Esophagus muscularis mucosa (tissue), 4 donors: ENCODE measurements at regions not wholly inside any gene's neighbourhood (a gene's known extent, or its start where the extent isn't known, plus 50 kb on each side); places are given as distances from the start of the nearest gene placed in this dataset.
"Not testable (repeated sequence)": the region's sequence is repeated elsewhere in the genome, so short reads cannot be mapped to it uniquely, and the experiment has no call there.

Experiments used
- DNase-seq: peaks from one replicate; pipeline ENCODE4 v3.0.0-alpha.2; 2017; ENCODE audit errors: extremely low spot score
- H3K27ac ChIP-seq, 4 donors: fragments of 200-600 bp; sonication (generic); replicated peaks in 1 of 4; 1 replicate in 3 of 4; 2 replicates in 1 of 4; pipeline ENCODE4 v1.5.1; 2016 to 2019; ENCODE audit warnings: mild to moderate bottlenecking in 1 of 4
- H3K27me3 ChIP-seq, 4 donors: fragments of 200-600 bp; sonication (generic); one replicate each; pipeline versions ENCODE4 v1.5.1 to v1.6.0; 2016 to 2019
- H3K36me3 ChIP-seq, 4 donors: fragments of 200-600 bp; sonication (generic); one replicate each; pipeline ENCODE4 v1.5.1; 2016 to 2019
- H3K4me1 ChIP-seq, 4 donors: fragments of 200-600 bp; sonication (generic); one replicate each; pipeline ENCODE4 v1.5.1; 2016 to 2019
- H3K4me3 ChIP-seq, 4 donors: fragments of 200-600 bp; sonication (generic); 1 replicate in 2 of 4; 2 replicates in 2 of 4; pipeline ENCODE4 v1.5.1; 2016 to 2019; ENCODE audit warnings: mild to moderate bottlenecking in 4 of 4, moderate library complexity in 1 of 4
- H3K9me3 ChIP-seq, 4 donors: fragments of 200-600 bp; sonication (generic); 1 replicate in 3 of 4; 2 replicates in 1 of 4; pipeline ENCODE4 v1.5.1; 2016 to 2019
- EP300 ChIP-seq: sonication (generic); formaldehyde crosslinking; IDR thresholded peaks from one replicate; pipeline ENCODE4 v1.6.1; 2017; ENCODE audit warnings: antibody characterized with exemption
- POLR2A ChIP-seq: fragments of 450-650 bp; IDR thresholded peaks from one replicate; pipeline ENCODE4 v1.6.1; 2017; ENCODE audit warnings: antibody characterized with exemption, moderate library complexity, mild to moderate bottlenecking, low read depth
- POLR2AphosphoS5 ChIP-seq, 2 donors: sonication (generic); formaldehyde crosslinking; IDR thresholded peaks; one replicate each; pipeline ENCODE4 v1.6.1; 2017; ENCODE audit warnings: antibody characterized with exemption in 2 of 2
- WGBS: methylation state at CpG from one replicate; pipeline ENCODE4 v1.1.5; 2018; 5-methylcytosine and 5-hydroxymethylcytosine counted together
- intact Hi-C: fragments of 100-400 bp; cut with DNase I; formaldehyde crosslinking; loops from one replicate; pipeline ENCODE4 v1.15.1; 2023
- TF ChIP-seq, protein P1 (sequence below), 3 experiments: fragments of 200-600 bp in 2 of 3; fragments of 450-650 bp in 1 of 3; sonication (generic) in 2 of 3; IDR thresholded peaks; one replicate each; pipeline ENCODE4 v1.5.1; 2017 to 2019; ENCODE audit warnings: antibody characterized with exemption in 3 of 3, mild to moderate bottlenecking in 2 of 3, moderate library complexity in 1 of 3

DNA sequence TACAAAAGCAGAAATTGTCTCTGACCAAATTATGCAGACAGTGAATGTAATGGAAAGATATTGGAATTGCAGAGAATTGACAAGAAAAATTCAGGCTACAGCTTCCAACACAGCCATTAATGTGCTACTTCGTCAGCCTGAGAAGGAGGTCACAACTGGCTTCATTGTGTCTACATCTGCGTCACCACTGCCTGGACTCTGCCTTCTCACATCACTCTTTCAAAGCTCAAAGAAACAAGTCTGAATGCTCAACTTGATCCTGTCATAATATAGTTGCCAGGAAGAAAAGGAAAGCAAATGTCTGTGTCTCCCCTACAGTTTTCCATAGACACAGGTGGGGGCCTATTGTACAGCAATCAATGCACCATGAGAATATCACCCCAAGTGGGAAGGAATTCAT lies 806.5 kb upstream of the CDH10 start:
- Histone ChIP-seq H3K36me3 (no peaks in the 10 kb centered on the region), H3K9me3 (no peaks in the 10 kb centered on the region), H3K4me3 (no peak overlapping the region), H3K4me1 (no peaks in the 10 kb centered on the region), H3K27me3 (no peaks in the 10 kb centered on the region), H3K27ac (no peak overlapping the region)
- no peak for DNase-seq
- TF ChIP-seq EP300 (no peak), POLR2AphosphoS5 (IDR thresholded peaks at IDR 0.05) (no peak), POLR2A (no peak)
- TF ChIP-seq, protein P1, sequence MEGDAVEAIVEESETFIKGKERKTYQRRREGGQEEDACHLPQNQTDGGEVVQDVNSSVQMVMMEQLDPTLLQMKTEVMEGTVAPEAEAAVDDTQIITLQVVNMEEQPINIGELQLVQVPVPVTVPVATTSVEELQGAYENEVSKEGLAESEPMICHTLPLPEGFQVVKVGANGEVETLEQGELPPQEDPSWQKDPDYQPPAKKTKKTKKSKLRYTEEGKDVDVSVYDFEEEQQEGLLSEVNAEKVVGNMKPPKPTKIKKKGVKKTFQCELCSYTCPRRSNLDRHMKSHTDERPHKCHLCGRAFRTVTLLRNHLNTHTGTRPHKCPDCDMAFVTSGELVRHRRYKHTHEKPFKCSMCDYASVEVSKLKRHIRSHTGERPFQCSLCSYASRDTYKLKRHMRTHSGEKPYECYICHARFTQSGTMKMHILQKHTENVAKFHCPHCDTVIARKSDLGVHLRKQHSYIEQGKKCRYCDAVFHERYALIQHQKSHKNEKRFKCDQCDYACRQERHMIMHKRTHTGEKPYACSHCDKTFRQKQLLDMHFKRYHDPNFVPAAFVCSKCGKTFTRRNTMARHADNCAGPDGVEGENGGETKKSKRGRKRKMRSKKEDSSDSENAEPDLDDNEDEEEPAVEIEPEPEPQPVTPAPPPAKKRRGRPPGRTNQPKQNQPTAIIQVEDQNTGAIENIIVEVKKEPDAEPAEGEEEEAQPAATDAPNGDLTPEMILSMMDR (IDR thresholded peaks at IDR 0.05): no peak
- 58% methylated on average over 2 of the region's 2 CpGs for WGBS
- intact Hi-C loops: no loop called here

DNA sequence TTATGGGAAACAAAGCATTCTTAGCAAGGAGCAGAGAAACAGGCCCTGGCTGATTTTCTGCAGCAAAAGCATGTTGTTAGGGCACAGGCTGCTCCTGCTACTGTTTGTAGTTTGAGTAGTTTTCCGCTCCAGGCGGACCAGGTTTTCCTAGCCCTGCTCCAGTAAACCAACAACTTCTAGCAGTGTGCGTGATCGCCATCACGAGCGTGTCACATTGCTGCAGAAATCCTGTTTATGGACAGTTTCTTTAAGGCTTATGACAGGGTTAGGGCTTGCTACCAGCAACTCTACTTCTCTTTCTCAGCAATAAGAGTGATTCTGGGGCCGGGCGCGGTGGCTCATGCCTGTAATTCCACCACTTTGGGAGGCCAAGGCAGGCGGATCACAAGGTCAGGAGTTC lies 803.9 kb upstream of the CDH10 start:
- Histone ChIP-seq H3K27ac (no peak overlapping the region), H3K9me3 (no peaks in the 10 kb centered on the region), H3K4me3 (no peak overlapping the region), H3K27me3 (no peaks in the 10 kb centered on the region), H3K36me3 (no peaks in the 10 kb centered on the region), H3K4me1 (no peaks in the 10 kb centered on the region)
- WGBS: 90% methylated on average over 8 of the region's 10 CpGs
- TF ChIP-seq EP300: no peak
- TF ChIP-seq POLR2AphosphoS5 (IDR thresholded peaks at IDR 0.05): no peak
- TF ChIP-seq POLR2A: no peak
- TF ChIP-seq, protein P1 (IDR thresholded peaks at IDR 0.05): no peak
- DNase-seq: no peak
- intact Hi-C loops: no loop called here

DNA sequence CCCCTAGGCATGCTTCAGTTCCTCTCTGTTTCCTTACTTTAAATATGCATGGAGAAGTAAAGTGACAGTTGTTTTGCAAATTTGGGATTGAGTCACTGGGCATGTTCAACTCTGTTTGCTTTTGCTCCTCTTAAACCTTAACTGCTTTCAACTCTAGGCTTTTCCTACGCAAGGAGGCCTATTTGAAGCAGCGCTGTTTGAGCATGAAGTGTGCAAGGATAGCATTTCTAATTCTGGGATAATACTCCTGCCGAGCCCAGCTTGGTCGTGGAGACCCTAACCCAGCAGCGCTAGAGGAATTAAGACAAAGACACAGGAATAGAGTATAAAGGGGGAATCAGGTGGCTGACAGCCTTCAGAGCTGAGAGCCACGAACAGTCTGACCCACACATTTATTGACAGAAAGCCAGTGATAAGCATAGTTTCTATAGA lies 803.4 kb upstream of the CDH10 start:
- intact Hi-C loops: no loop called here
- Histone ChIP-seq H3K36me3 (no peaks in the 10 kb centered on the region), H3K4me3 (no peak overlapping the region), H3K27ac (no peak overlapping the region), H3K4me1 (no peaks in the 10 kb centered on the region), H3K27me3 (no peaks in the 10 kb centered on the region), H3K9me3 (no peaks in the 10 kb centered on the region)
- DNase-seq: no peak
- no peak for TF ChIP-seq POLR2A
- TF ChIP-seq POLR2AphosphoS5 (IDR thresholded peaks at IDR 0.05): no peak
- no peak for TF ChIP-seq EP300
- TF ChIP-seq, protein P1 (IDR thresholded peaks at IDR 0.05): no peak
- WGBS: 53% methylated on average over 6 of the region's 6 CpGs

DNA sequence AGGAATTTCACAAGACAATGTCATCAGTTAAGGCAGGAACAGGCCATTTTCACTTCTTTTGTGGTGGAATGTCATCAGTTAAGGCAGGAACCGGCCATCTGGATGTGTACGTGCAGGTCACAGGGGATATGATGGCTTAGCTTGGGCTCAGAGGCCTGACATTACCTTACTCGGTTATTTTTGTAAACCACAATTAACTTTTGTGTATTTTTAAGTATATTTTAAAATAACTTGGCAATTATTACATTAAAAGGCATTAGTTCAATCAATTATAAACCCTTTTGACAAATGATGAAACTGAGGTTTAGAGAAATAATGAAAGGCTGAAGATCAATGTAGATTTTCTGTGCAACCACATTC lies 801.3 kb upstream of the CDH10 start:
- DNase-seq, H3K27ac ChIP-seq, H3K27me3 ChIP-seq, intact Hi-C loops, H3K36me3 ChIP-seq, H3K4me1 ChIP-seq, H3K9me3 ChIP-seq, H3K4me3 ChIP-seq: not testable (repeated sequence)
- WGBS: 70% methylated on average over 3 of the region's 3 CpGs

DNA sequence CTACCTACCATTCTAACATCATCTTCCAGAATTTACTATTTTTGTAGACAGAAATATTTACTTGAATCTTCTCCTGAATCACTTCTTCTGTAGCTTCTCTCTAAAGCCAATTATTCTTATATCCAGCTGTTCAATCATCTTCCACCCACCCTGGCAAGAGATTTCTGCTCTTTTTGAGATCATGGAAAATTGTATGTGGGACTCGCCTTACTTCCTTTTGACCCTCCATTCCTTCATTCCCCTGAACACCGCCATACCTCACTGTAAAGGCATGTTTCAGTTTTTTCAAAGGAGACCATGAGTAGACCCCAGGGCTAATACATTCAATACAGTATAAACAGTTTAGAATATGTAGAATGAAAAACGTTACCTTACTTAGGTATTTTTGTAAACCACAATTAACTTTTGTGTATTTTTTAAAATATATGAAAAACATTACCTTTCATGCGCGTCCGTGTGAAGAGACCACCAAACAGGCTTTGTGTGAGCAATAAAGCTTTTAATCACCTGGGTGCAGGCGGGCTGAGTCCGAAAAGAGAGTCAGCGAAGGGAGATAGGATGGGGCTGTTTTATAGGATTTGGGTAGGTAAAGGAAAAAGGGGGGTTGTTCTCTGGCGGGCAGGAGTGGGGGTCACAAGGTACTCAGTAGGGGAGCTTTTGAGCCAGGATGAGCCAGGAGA lies 800.7 kb upstream of the CDH10 start:
- H3K9me3 ChIP-seq, H3K4me1 ChIP-seq, DNase-seq, H3K27ac ChIP-seq, H3K36me3 ChIP-seq, intact Hi-C loops, H3K4me3 ChIP-seq, H3K27me3 ChIP-seq: not testable (repeated sequence)
- WGBS: 74% methylated on average over 10 of the region's 10 CpGs

DNA sequence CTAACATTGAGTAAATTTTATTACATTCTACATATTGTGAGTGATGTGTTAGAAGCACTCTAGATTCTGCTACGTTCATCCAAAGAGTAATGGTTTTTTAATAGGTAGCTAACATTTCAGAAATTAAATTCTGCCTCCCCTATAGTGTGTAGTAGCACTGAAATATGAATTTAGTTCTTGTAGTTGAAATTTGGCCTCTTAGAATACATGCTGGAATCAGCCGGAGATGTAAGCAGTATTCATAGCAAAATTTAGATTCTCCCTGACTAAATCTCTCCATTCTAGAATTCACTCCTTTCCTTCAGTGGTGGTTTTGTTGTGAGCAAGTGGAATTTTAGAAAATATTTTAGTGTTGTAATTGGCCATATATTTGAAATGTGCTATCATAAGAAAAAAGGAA lies 799.9 kb upstream of the CDH10 start:
- Histone ChIP-seq H3K9me3 (no peaks in the 10 kb centered on the region), H3K36me3 (no peaks in the 10 kb centered on the region), H3K27me3 (no peaks in the 10 kb centered on the region), H3K4me1 (no peaks in the 10 kb centered on the region), H3K27ac (no peak overlapping the region), H3K4me3 (no peak overlapping the region)
- DNase-seq: no peak
- TF ChIP-seq POLR2AphosphoS5 (IDR thresholded peaks at IDR 0.05): no peak
- TF ChIP-seq, protein P1 (IDR thresholded peaks at IDR 0.05): no peak
- no peak for TF ChIP-seq EP300
- TF ChIP-seq POLR2A: no peak
- 56% methylated on average over 2 of the region's 2 CpGs for WGBS
- intact Hi-C loops: no loop called here
